HEK293 (cell line): ENCODE measurements at regions not wholly inside any gene's neighbourhood (a gene's known extent, or its start where the extent isn't known, plus 50 kb on each side); places are given as distances from the start of the nearest gene placed in this dataset.

ENCODE experiments used
- CTCF ChIA-PET: fragments of 350-600 bp; formaldehyde crosslinking; extraction: SDS; loops from one replicate; lab custom pipeline; 2021; ENCODE audit warnings: antibody characterized with exemption; lab: Yijun Ruan, JAX
- POLR2A ChIA-PET: fragments of 300-600 bp; formaldehyde crosslinking; extraction: SDS; loops from one replicate; lab custom pipeline; 2020; ENCODE audit warnings: antibody characterized with exemption, inconsistent platforms; lab: Yijun Ruan, JAX
- H3K27ac ChIP-seq: fragments of 200-500 bp; sonication (Bioruptor generic); 2 replicates; pipeline ENCODE4 v1.5.1; 2014; ENCODE audit warnings: low read depth, low read length, control low read depth, inconsistent platforms; ENCODE audit errors: extremely low read depth
- H3K36me3 ChIP-seq, 2 experiments: fragments of 200-500 bp in 1 of 2; sonication (Bioruptor generic) in 1 of 2; 1 replicate in 1 of 2; 2 replicates in 1 of 2; pipeline ENCODE4 v1.5.1; 2014 to 2017; ENCODE audit warnings: inconsistent platforms in 2 of 2, low read length in 2 of 2; ENCODE audit not compliant: control insufficient read depth in 2 of 2, insufficient read depth in 1 of 2
- H3K4me1 ChIP-seq: fragments of 200-500 bp; sonication (Bioruptor generic); 2 replicates; pipeline ENCODE4 v1.5.1; 2014; ENCODE audit warnings: mild to moderate bottlenecking, low read length, inconsistent platforms; ENCODE audit not compliant: control insufficient read depth, insufficient read depth
- H3K4me3 ChIP-seq: 2 replicates; pipeline ENCODE4 v1.5.1; 2011; ENCODE audit warnings: low read depth, mild to moderate bottlenecking, control low read depth, low read length, moderate library complexity
- H3K9me3 ChIP-seq: fragments of 200-500 bp; sonication (Bioruptor generic); 2 replicates; pipeline ENCODE4 v1.5.1; 2014; ENCODE audit warnings: low read depth, low read length, inconsistent platforms; ENCODE audit not compliant: control insufficient read depth, insufficient read depth
- KLF7 ChIP-seq: fragments of 450-650 bp; formaldehyde crosslinking; IDR thresholded peaks from 2 replicates; pipeline ENCODE4 v1.5.1; 2016; ENCODE audit warnings: missing biosample characterization, missing genetic modification characterization, borderline replicate concordance
- REPIN1 ChIP-seq: fragments of 450-650 bp; formaldehyde crosslinking; IDR thresholded peaks from 2 replicates; pipeline ENCODE4 v1.5.1; 2017; ENCODE audit warnings: missing biosample characterization, missing genetic modification characterization, low read depth
- ZBTB48 ChIP-seq: fragments of 450-650 bp; formaldehyde crosslinking; IDR thresholded peaks from 2 replicates; pipeline ENCODE4 v1.5.1; 2016; ENCODE audit warnings: missing biosample characterization, missing genetic modification characterization
- ZNF114 ChIP-seq: fragments of 450-650 bp; formaldehyde crosslinking; IDR thresholded peaks from 2 replicates; pipeline ENCODE4 v1.5.0; 2017; ENCODE audit warnings: missing biosample characterization, missing genetic modification characterization
- ZNF138 ChIP-seq: fragments of 450-650 bp; formaldehyde crosslinking; IDR thresholded peaks from 2 replicates; pipeline ENCODE4 v1.5.1; 2016; ENCODE audit warnings: missing biosample characterization, missing genetic modification characterization, borderline replicate concordance
- ZNF155 ChIP-seq: fragments of 450-650 bp; formaldehyde crosslinking; IDR thresholded peaks from 2 replicates; pipeline ENCODE4 v1.5.1; 2016; ENCODE audit warnings: missing biosample characterization, missing genetic modification characterization
- ZNF16 ChIP-seq: fragments of 450-650 bp; formaldehyde crosslinking; IDR thresholded peaks from 2 replicates; pipeline ENCODE4 v1.5.1; 2016; ENCODE audit warnings: low read depth, missing biosample characterization, missing genetic modification characterization
- ZNF18 ChIP-seq: fragments of 450-650 bp; formaldehyde crosslinking; IDR thresholded peaks from 2 replicates; pipeline ENCODE4 v1.5.1; 2016; ENCODE audit warnings: missing biosample characterization, missing genetic modification characterization
- ZNF221 ChIP-seq: fragments of 450-650 bp; formaldehyde crosslinking; IDR thresholded peaks from 2 replicates; pipeline ENCODE4 v1.5.1; 2017; ENCODE audit warnings: missing biosample characterization, missing genetic modification characterization, borderline replicate concordance
- ZNF354C ChIP-seq: fragments of 450-650 bp; formaldehyde crosslinking; IDR thresholded peaks from 2 replicates; pipeline ENCODE4 v1.5.1; 2016; ENCODE audit warnings: missing biosample characterization, missing genetic modification characterization, low read depth, borderline replicate concordance
- ZNF48 ChIP-seq: fragments of 450-650 bp; formaldehyde crosslinking; IDR thresholded peaks from 2 replicates; pipeline ENCODE4 v1.5.1; 2016; ENCODE audit warnings: missing biosample characterization, missing genetic modification characterization
- ZNF510 ChIP-seq: fragments of 450-650 bp; formaldehyde crosslinking; IDR thresholded peaks from 2 replicates; pipeline ENCODE4 v1.5.1; 2018; ENCODE audit warnings: mild to moderate bottlenecking, missing genetic modification characterization, missing biosample characterization; ENCODE audit not compliant: insufficient replicate concordance
- ZNF580 ChIP-seq: fragments of 450-650 bp; formaldehyde crosslinking; IDR thresholded peaks from 2 replicates; pipeline ENCODE4 v1.5.1; 2016; ENCODE audit warnings: missing biosample characterization, missing genetic modification characterization
- ZNF639 ChIP-seq: fragments of 450-650 bp; formaldehyde crosslinking; IDR thresholded peaks from 2 replicates; pipeline ENCODE4 v1.5.1; 2016; ENCODE audit warnings: missing biosample characterization, missing genetic modification characterization
- ZNF670 ChIP-seq: fragments of 450-650 bp; formaldehyde crosslinking; IDR thresholded peaks from 2 replicates; pipeline ENCODE4 v1.5.1; 2016; ENCODE audit warnings: missing biosample characterization, missing genetic modification characterization, low read depth
- ZSCAN18 ChIP-seq: fragments of 450-650 bp; formaldehyde crosslinking; IDR thresholded peaks from 2 replicates; pipeline ENCODE4 v1.5.1; 2016; ENCODE audit warnings: missing biosample characterization, missing genetic modification characterization
- ZSCAN23 ChIP-seq: fragments of 450-650 bp; formaldehyde crosslinking; IDR thresholded peaks from 2 replicates; pipeline ENCODE4 v1.5.1; 2016; ENCODE audit warnings: missing biosample characterization, missing genetic modification characterization

DNA sequence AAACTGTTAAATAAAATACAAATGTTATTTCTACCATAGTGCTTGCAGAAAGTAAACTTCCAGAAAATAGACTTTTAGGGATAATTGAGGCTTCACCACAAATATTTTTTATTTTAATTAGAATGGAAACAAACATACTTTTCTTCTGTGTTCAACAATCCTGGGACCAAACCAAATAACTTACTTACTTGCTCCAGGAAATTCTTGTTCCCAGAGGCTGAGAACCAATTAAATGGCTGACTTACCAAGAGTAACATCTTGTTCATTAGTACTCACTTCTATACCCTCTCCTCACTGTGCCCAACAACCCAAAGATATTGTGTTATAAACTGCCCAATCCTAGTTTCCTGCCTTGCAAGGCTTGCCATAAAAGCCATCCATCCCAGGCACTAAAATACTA lies 172.2 kb upstream of the PFN2 start:
- ChIA-PET CTCF (interaction anchor here (0.7 kb wide), 1 partner anchor 11 kb away, joined by 3 read pairs; no protein-coding TSS in a partner anchor), POLR2A (no interaction called here)
- Histone ChIP-seq H3K27ac (no peak overlapping the region), H3K4me3 (no peak overlapping the region), H3K9me3 (no peaks in the 10 kb centered on the region), H3K4me1 (no peaks in the 10 kb centered on the region), H3K36me3 (no peaks in the 10 kb centered on the region)
- TF ChIP-seq ZNF221 (tag by site-specific recombination) (no peak), ZNF138 (tag by site-specific recombination) (no peak), REPIN1 (tag by site-specific recombination) (no peak)

DNA sequence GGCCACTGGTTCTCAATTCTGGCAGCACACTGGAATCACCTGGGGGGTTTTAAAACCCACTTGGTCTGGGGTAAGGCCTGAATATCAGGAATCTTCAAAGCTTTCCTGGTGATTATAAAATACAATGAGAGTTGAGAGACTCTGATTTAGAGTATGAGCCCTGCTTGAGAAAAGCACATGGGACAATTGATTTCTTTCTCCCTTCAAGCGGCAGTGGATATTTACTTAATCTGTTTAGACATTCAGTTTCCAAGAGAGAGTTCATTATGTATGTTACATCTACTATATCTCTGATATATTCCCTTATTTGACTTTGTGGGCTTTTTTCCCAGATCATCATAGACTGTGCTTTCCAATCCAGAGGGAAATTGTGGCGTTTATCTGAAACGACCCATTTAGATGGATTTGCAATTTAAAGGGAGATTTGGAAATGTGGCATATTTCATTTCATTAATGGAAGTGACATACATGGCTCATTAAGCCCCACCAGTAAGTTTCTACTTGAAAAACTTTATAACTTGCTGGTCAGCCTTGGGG lies 171.2 kb upstream of the PFN2 start:
- no peak overlapping the region for H3K27ac ChIP-seq
- POLR2A ChIA-PET: no interaction called here
- CTCF ChIA-PET: no interaction called here
- no peaks in the 10 kb centered on the region for H3K4me1 ChIP-seq
- H3K4me3 ChIP-seq: no peak overlapping the region
- no peaks in the 10 kb centered on the region for H3K9me3 ChIP-seq
- TF ChIP-seq KLF7 (tag by site-specific recombination) (no peak), ZSCAN18 (tag by site-specific recombination) (no peak), ZNF155 (tag by site-specific recombination) (no peak), ZBTB48 (no peak), ZNF670 (tag by site-specific recombination) (no peak), ZSCAN23 (tag by site-specific recombination) (no peak), ZNF48 (tag by site-specific recombination) (no peak), ZNF639 (tag by site-specific recombination) (no peak), ZNF354C (tag by site-specific recombination) (no peak), ZNF510 (tag by site-specific recombination) (no peak), ZNF580 (tag by site-specific recombination) (no peak), ZNF16 (no peak), ZNF114 (tag by site-specific recombination) (no peak), ZNF18 (tag by site-specific recombination) (no peak)
- H3K36me3 ChIP-seq: no peaks in the 10 kb centered on the region
